Hepatocyte (in vitro differentiated cells): ENCODE measurements at regions not wholly inside any gene's neighbourhood (a gene's known extent, or its start where the extent isn't known, plus 50 kb on each side); places are given as distances from the start of the nearest gene placed in this dataset.

Source experiments
- EZH2phosphoT487 ChIP-seq: fragments of 200-600 bp; sonication (generic); IDR thresholded peaks from one replicate; pipeline ENCODE4 v1.6.1; 2018; ENCODE audit warnings: antibody characterized with exemption, mild to moderate bottlenecking, low read depth, moderate library complexity; ENCODE audit not compliant: unreplicated experiment, severe bottlenecking
- TF ChIP-seq, protein P1 (sequence below): fragments of 200-600 bp; sonication (generic); IDR thresholded peaks from 2 replicates; pipeline ENCODE4 v1.5.1; 2016; ENCODE audit warnings: antibody characterized with exemption, mild to moderate bottlenecking; ENCODE audit not compliant: poor library complexity

DNA sequence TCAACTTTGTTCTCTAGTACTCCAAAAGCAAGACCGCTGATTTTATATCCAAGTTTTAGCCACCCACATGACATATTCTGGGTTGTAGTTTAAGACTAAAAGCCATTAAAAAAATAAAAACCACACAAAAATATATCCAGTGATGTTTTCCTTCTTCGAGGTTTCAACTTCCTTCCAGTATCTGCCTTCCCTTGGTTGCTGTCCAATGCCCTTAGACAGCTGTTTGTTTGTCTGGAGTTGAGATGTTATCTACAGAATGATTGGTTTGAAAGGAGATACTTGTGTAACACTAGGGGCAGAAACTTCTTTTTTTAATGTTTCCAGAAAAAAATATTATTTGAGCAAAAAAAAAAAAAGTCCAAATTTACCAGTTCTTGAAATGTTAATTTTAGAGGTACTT, 591.5 kb upstream of the PCDH9 start:
- TF ChIP-seq, protein P1, sequence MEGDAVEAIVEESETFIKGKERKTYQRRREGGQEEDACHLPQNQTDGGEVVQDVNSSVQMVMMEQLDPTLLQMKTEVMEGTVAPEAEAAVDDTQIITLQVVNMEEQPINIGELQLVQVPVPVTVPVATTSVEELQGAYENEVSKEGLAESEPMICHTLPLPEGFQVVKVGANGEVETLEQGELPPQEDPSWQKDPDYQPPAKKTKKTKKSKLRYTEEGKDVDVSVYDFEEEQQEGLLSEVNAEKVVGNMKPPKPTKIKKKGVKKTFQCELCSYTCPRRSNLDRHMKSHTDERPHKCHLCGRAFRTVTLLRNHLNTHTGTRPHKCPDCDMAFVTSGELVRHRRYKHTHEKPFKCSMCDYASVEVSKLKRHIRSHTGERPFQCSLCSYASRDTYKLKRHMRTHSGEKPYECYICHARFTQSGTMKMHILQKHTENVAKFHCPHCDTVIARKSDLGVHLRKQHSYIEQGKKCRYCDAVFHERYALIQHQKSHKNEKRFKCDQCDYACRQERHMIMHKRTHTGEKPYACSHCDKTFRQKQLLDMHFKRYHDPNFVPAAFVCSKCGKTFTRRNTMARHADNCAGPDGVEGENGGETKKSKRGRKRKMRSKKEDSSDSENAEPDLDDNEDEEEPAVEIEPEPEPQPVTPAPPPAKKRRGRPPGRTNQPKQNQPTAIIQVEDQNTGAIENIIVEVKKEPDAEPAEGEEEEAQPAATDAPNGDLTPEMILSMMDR: no peak
- no peak for TF ChIP-seq EZH2phosphoT487
